Liver (tissue), 9 donors: ENCODE measurements at regions not wholly inside any gene's neighbourhood (a gene's known extent, or its start where the extent isn't known, plus 50 kb on each side); places are given as distances from the start of the nearest gene placed in this dataset. TPM values are rescaled to one million over a fixed set of nuclear protein-coding genes. Genes with fewer than 3 reads are reported as not detected.

ENCODE experiments used
- DNase-seq: peaks from one replicate; pipeline ENCODE4 v3.0.0-alpha.2; 2017; ENCODE audit warnings: low spot score
- H3K27ac ChIP-seq, 2 donors: one replicate each; pipeline ENCODE4 v1.7.0; 2013; ENCODE audit warnings: inconsistent platforms in 2 of 2, low read length in 2 of 2, control low read depth in 1 of 2, low read depth in 1 of 2, mild to moderate bottlenecking in 1 of 2
- H3K27me3 ChIP-seq, 4 donors: one replicate each; pipeline versions ENCODE4 v1.6.1 to v1.7.0; 2013; ENCODE audit warnings: low read length in 3 of 4, inconsistent platforms in 1 of 4, mild to moderate bottlenecking in 1 of 4, moderate library complexity in 1 of 4; ENCODE audit not compliant: control insufficient read depth in 4 of 4, insufficient read depth in 4 of 4
- H3K36me3 ChIP-seq, 4 donors: one replicate each; pipeline versions ENCODE4 v1.6.1 to v1.7.0; 2013; ENCODE audit warnings: low read length in 3 of 4, mild to moderate bottlenecking in 3 of 4, low read depth in 1 of 4, moderate library complexity in 1 of 4; ENCODE audit not compliant: control insufficient read depth in 4 of 4, insufficient read depth in 3 of 4
- H3K4me1 ChIP-seq, 4 donors: one replicate each; pipeline versions ENCODE4 v1.6.1 to v1.7.0; 2013; ENCODE audit warnings: low read length in 3 of 4, mild to moderate bottlenecking in 3 of 4, moderate library complexity in 1 of 4; ENCODE audit not compliant: control insufficient read depth in 4 of 4, insufficient read depth in 4 of 4
- H3K4me3 ChIP-seq, 3 donors: one replicate each; pipeline versions ENCODE4 v1.6.1 to v1.7.0; 2013; ENCODE audit warnings: low read length in 3 of 3, control low read depth in 1 of 3, low read depth in 1 of 3, mild to moderate bottlenecking in 1 of 3
- H3K9ac ChIP-seq, 2 donors: one replicate each; pipeline ENCODE4 v1.7.0; 2013; ENCODE audit warnings: low read length in 2 of 2, mild to moderate bottlenecking in 2 of 2, moderate library complexity in 2 of 2, control low read depth in 1 of 2, low read depth in 1 of 2
- H3K9me3 ChIP-seq, 4 donors: one replicate each; pipeline versions ENCODE4 v1.6.1 to v1.7.0; 2013; ENCODE audit warnings: low read length in 3 of 4; ENCODE audit not compliant: control insufficient read depth in 4 of 4
- ATF3 ChIP-seq: IDR thresholded peaks from 2 replicates; pipeline ENCODE4 v1.6.1; 2016; ENCODE audit warnings: antibody characterized with exemption
- CTCF ChIP-seq: fragments of 150-350 bp; IDR thresholded peaks from 2 replicates; pipeline ENCODE4 v1.5.1; 2017; ENCODE audit warnings: improper control_type of control experiment, low read depth, low read length; ENCODE audit not compliant: missing input control
- EGR1 ChIP-seq, 2 donors: IDR thresholded peaks; 2 replicates each; pipeline ENCODE4 v1.6.1; 2016 to 2018; ENCODE audit warnings: antibody characterized with exemption in 2 of 2, low read depth in 2 of 2
- FOXA1 ChIP-seq: IDR thresholded peaks from 2 replicates; pipeline ENCODE4 v1.6.1; 2016; ENCODE audit warnings: antibody characterized with exemption
- FOXA2 ChIP-seq: IDR thresholded peaks from 2 replicates; pipeline ENCODE4 v1.6.1; 2016; ENCODE audit warnings: antibody characterized with exemption
- GABPA ChIP-seq, 2 donors: IDR thresholded peaks in 1 of 2; conservative IDR thresholded peaks in 1 of 2; 2 replicates each; pipeline ENCODE4 v1.6.1; 2016; ENCODE audit warnings: antibody characterized with exemption in 2 of 2, mild to moderate bottlenecking in 1 of 2, moderate library complexity in 1 of 2
- HNF4A ChIP-seq, 2 donors: conservative IDR thresholded peaks; 2 replicates each; pipeline ENCODE4 v1.6.1; 2016; ENCODE audit warnings: antibody characterized with exemption in 2 of 2, mild to moderate bottlenecking in 2 of 2
- HNF4G ChIP-seq: IDR thresholded peaks from 2 replicates; pipeline ENCODE4 v1.6.1; 2016; ENCODE audit warnings: antibody characterized with exemption
- JUND ChIP-seq, 2 donors: IDR thresholded peaks; 2 replicates each; pipeline ENCODE4 v1.6.1; 2016; ENCODE audit warnings: antibody characterized with exemption in 2 of 2
- MAX ChIP-seq: IDR thresholded peaks from 2 replicates; pipeline ENCODE4 v1.6.1; 2016; ENCODE audit warnings: antibody characterized with exemption
- NR2F2 ChIP-seq: IDR thresholded peaks from 2 replicates; pipeline ENCODE4 v1.6.1; 2016; ENCODE audit warnings: antibody characterized with exemption
- RAD21 ChIP-seq, 2 donors: IDR thresholded peaks; 2 replicates each; pipeline ENCODE4 v1.6.1; 2016; ENCODE audit warnings: antibody characterized with exemption in 2 of 2, mild to moderate bottlenecking in 2 of 2
- REST ChIP-seq: IDR thresholded peaks from 2 replicates; pipeline ENCODE4 v1.6.1; 2016; ENCODE audit warnings: antibody characterized with exemption, mild to moderate bottlenecking
- RXRA ChIP-seq, 2 donors: IDR thresholded peaks; 2 replicates each; pipeline ENCODE4 v1.6.1; 2017 to 2018; ENCODE audit warnings: antibody characterized with exemption in 2 of 2, mild to moderate bottlenecking in 1 of 2
- SP1 ChIP-seq: IDR thresholded peaks from 2 replicates; pipeline ENCODE4 v1.6.1; 2018; ENCODE audit warnings: antibody characterized with exemption, mild to moderate bottlenecking
- TAF1 ChIP-seq: conservative IDR thresholded peaks from 2 replicates; pipeline ENCODE4 v1.6.1; 2016; ENCODE audit warnings: antibody characterized with exemption, mild to moderate bottlenecking
- YY1 ChIP-seq: IDR thresholded peaks from 2 replicates; pipeline ENCODE4 v1.6.1; 2016; ENCODE audit warnings: antibody characterized with exemption, mild to moderate bottlenecking
- ZBTB33 ChIP-seq: IDR thresholded peaks from 2 replicates; pipeline ENCODE4 v1.6.1; 2016; ENCODE audit warnings: antibody characterized with exemption
- WGBS: extraction: QIAGEN DNeasy Blood & Tissue Kit; methylation state at CpG from one replicate; pipeline ENCODE4 v1.1.7; 2013; 5-methylcytosine and 5-hydroxymethylcytosine counted together
- small RNA-seq: library from RNA; depleted of rRNA; stranded (forward); fragments of <200 nt; gene quantifications from one replicate; pipeline ENCODE3, GENCODE V24; 2014
- donor health status: healthy.
- donor health status: healthy.
- donor health status: healthy.
- donor health status: healthy.
- donor health status: healthy.

GRCh38 chr1:110288111-110288510, 51.1 kb upstream of the RBM15 start:
- no peaks in the 10 kb centered on the region for H3K36me3 ChIP-seq
- no peaks in the 10 kb centered on the region for H3K27me3 ChIP-seq
- H3K4me1 ChIP-seq: no peaks in the 10 kb centered on the region
- 98% methylated on average over 3 of the region's 3 CpGs for WGBS
- H3K27ac ChIP-seq: no peak overlapping the region
- no peak overlapping the region for H3K9ac ChIP-seq
- DNase-seq: no peak
- TF ChIP-seq RXRA (IDR thresholded peaks at IDR 0.05): no peak
- TF ChIP-seq YY1: no peak
- no peak for TF ChIP-seq CTCF
- TF ChIP-seq NR2F2: no peak
- no peak for TF ChIP-seq MAX
- no peak for TF ChIP-seq ATF3
- no peak for TF ChIP-seq SP1
- TF ChIP-seq JUND (IDR thresholded peaks at IDR 0.05): no peak
- TF ChIP-seq TAF1: no peak
- no peak for TF ChIP-seq HNF4A (conservative IDR thresholded peaks at IDR 0.05)
- TF ChIP-seq EGR1 (IDR thresholded peaks at IDR 0.05; ENCODE audit: low read depth in 2 of 2): no peak
- TF ChIP-seq ZBTB33: no peak
- no peak for TF ChIP-seq RAD21 (IDR thresholded peaks at IDR 0.05)
- TF ChIP-seq GABPA (IDR thresholded peaks at IDR 0.05 in 1 of 2, conservative IDR thresholded peaks at IDR 0.05 in 1 of 2): no peak
- TF ChIP-seq HNF4G: no peak
- TF ChIP-seq REST: no peak
- TF ChIP-seq FOXA1: no peak
- TF ChIP-seq FOXA2: no peak
- H3K9me3 ChIP-seq: no peaks in the 10 kb centered on the region
- H3K4me3 ChIP-seq: no peak overlapping the region

Small RNA genes lying in the stretch of these regions (small RNA-seq; reads per million reads assigned to genes)
- gene RF00402: not detected
